ENCODE measurements at regions not wholly inside any gene's neighbourhood (a gene's known extent, or its start where the extent isn't known, plus 50 kb on each side); places are given as distances from the start of the nearest gene placed in this dataset.

GRCh38 chr14:31963587-31963986 lies 113.5 kb upstream of the ARHGAP5 start:
- Histone ChIP-seq H3K27me3 (ENCODE audit: control insufficient read depth in 3 of 3, insufficient read depth in 3 of 3, low read length in 3 of 3) (no peaks in the 10 kb centered on the region), H3K4me3 (ENCODE audit: low read length in 3 of 3) (no peak overlapping the region), H3K36me3 (ENCODE audit: control insufficient read depth in 3 of 3, insufficient read depth in 3 of 3, low read length in 3 of 3) (no peaks in the 10 kb centered on the region), H3K9ac (ENCODE audit: low read depth in 1 of 3, low read length in 3 of 3) (no peak overlapping the region), H3K9me3 (ENCODE audit: control insufficient read depth in 3 of 3, low read length in 3 of 3) (no peaks in the 10 kb centered on the region), H3K27ac (ENCODE audit: low read depth, low read length) (no peak overlapping the region), H3K4me1 (ENCODE audit: control insufficient read depth in 3 of 3, insufficient read depth in 3 of 3, low read length in 3 of 3) (peaks cover 9 to 18% (median 17%) of the 10 kb centered on the region in 3 donors)

DNA sequence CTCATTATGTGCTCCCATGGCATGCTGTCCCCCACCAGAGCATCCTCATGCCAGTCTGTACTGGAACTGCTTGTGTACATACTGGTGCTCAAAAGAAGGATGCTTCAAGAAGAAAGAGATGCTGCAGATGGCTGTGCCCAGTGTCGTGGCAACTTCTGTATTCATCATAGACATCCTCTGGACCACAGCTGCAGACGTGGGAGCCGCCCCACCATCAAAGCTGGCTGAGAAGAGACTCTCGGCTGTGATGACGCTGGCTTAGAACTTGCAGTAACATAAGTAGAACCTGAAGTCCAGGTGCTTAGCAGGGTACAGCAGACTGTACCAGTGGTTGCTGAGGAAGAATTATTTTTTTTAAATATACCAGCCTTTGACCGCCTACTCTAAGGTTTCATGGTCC lies 112.6 kb upstream of the ARHGAP5 start:
- H3K9me3 ChIP-seq (ENCODE audit: control insufficient read depth in 3 of 3, low read length in 3 of 3), result no peaks in the 10 kb centered on the region
- H3K27ac ChIP-seq (ENCODE audit: low read depth, low read length), result no peak overlapping the region
- no peaks in the 10 kb centered on the region for H3K36me3 ChIP-seq (ENCODE audit: control insufficient read depth in 3 of 3, insufficient read depth in 3 of 3, low read length in 3 of 3)
- H3K4me3 ChIP-seq (ENCODE audit: low read length in 3 of 3), result no peak overlapping the region
- peaks cover 9 to 26% (median 21%) of the 10 kb centered on the region in 3 donors for H3K4me1 ChIP-seq (ENCODE audit: control insufficient read depth in 3 of 3, insufficient read depth in 3 of 3, low read length in 3 of 3)
- H3K27me3 ChIP-seq (ENCODE audit: control insufficient read depth in 3 of 3, insufficient read depth in 3 of 3, low read length in 3 of 3), result no peaks in the 10 kb centered on the region
- H3K9ac ChIP-seq (ENCODE audit: low read depth in 1 of 3, low read length in 3 of 3), result no peak overlapping the region

DNA sequence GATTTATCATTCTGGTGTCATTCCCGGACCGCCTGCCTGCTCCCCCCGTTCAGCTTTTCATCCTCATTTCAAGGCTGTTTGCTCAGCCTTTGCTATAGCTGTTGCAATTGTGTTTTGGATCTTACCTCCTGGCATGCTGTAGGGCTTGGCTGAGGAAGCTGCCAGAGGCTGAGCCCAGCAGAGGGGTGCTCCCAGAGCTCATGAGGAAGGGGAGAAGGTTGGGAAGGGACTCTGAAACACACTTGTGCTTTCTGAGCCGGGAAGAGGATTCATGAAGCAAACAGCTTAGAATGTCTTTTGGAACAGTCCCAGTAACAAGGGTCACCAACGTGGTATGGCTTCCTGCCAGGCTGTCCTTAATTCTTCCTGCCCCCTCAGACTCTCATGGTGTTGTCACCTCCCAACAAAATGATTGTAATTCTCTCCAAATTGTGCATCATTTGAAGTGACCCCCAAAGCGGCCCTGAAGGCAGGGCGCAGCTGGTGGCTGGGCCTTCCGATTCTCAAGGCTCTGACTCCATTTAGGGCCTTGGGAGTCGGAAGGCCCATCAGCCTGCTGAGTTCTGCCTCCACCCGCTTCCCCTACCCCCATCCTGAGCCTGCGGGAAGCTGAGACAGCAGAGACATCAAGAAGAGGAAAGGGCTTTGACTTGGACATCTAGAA lies 111.9 kb upstream of the ARHGAP5 start:
- H3K36me3 ChIP-seq (ENCODE audit: control insufficient read depth in 3 of 3, insufficient read depth in 3 of 3, low read length in 3 of 3), result no peaks in the 10 kb centered on the region
- H3K9ac ChIP-seq (ENCODE audit: low read depth in 1 of 3, low read length in 3 of 3), result no peak overlapping the region
- no peak overlapping the region for H3K27ac ChIP-seq (ENCODE audit: low read depth, low read length)

GRCh38 chr14:31965735-31966598 lies 111.1 kb upstream of the ARHGAP5 start:
- H3K27ac ChIP-seq (ENCODE audit: low read depth, low read length), result no peak overlapping the region
- H3K4me1 ChIP-seq (ENCODE audit: control insufficient read depth in 3 of 3, insufficient read depth in 3 of 3, low read length in 3 of 3), result peaks cover 9 to 26% (median 21%) of the 10 kb centered on the region in 3 donors
- H3K27me3 ChIP-seq (ENCODE audit: control insufficient read depth in 3 of 3, insufficient read depth in 3 of 3, low read length in 3 of 3), result no peaks in the 10 kb centered on the region

More for the DNA sequence above, 111.9 kb upstream of the ARHGAP5 start:
- no peaks in the 10 kb centered on the region for H3K27me3 ChIP-seq (ENCODE audit: control insufficient read depth in 3 of 3, insufficient read depth in 3 of 3, low read length in 3 of 3)
- no peak overlapping the region for H3K4me3 ChIP-seq (ENCODE audit: low read length in 3 of 3)
- peaks cover 9 to 26% (median 21%) of the 10 kb centered on the region in 3 donors for H3K4me1 ChIP-seq (ENCODE audit: control insufficient read depth in 3 of 3, insufficient read depth in 3 of 3, low read length in 3 of 3)
- H3K9me3 ChIP-seq (ENCODE audit: control insufficient read depth in 3 of 3, low read length in 3 of 3), result no peaks in the 10 kb centered on the region

DNA sequence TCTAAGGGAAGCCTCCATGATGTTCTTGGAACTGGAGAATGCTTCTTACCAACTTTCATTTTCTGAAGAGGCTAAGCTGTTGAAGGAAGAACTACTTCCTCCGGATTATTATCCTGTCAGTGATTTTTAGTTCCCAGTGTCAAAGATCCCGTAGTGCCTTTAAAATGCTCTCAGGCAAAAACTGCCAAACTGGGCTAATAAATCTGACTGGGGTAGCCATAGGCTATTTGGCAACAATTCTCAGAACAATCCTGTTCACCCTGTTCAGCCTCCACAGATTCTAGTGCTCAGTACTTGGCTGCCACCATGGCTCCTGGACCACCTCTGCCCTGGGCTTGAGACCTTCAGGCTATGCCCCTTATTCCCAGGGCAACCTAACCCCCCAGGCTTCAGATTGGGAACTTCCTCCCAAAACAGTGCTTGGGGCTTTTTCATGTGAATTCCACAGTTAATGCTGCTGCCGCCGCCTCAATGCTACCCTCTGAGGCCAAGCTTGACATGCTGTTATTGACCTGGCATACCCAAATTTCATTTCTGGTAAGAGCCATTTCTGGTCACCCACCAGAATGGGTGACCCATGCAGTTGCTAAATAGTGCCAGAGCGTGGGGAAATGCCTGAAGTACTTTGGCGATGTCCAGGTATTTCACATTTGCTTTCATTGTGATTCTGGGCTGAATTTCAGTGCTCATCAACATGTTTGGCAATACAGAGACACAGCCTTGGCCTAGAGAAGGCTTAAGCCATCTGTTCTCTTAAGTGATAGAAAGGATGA lies 110.0 kb upstream of the ARHGAP5 start:
- H3K4me1 ChIP-seq (ENCODE audit: control insufficient read depth in 3 of 3, insufficient read depth in 3 of 3, low read length in 3 of 3), result peaks cover 9 to 26% (median 21%) of the 10 kb centered on the region in 3 donors
- no peak overlapping the region for H3K9ac ChIP-seq (ENCODE audit: low read depth in 1 of 3, low read length in 3 of 3)
- H3K9me3 ChIP-seq (ENCODE audit: control insufficient read depth in 3 of 3, low read length in 3 of 3), result peaks cover 0 to 4% (median 3%) of the 10 kb centered on the region in 3 donors
- H3K27ac ChIP-seq (ENCODE audit: low read depth, low read length), result no peak overlapping the region
- no peak overlapping the region for H3K4me3 ChIP-seq (ENCODE audit: low read length in 3 of 3)
- H3K36me3 ChIP-seq (ENCODE audit: control insufficient read depth in 3 of 3, insufficient read depth in 3 of 3, low read length in 3 of 3), result no peaks in the 10 kb centered on the region
- no peaks in the 10 kb centered on the region for H3K27me3 ChIP-seq (ENCODE audit: control insufficient read depth in 3 of 3, insufficient read depth in 3 of 3, low read length in 3 of 3)

More at GRCh38 chr14:31965735-31966598, 111.1 kb upstream of the ARHGAP5 start:
- Histone ChIP-seq H3K9me3 (ENCODE audit: control insufficient read depth in 3 of 3, low read length in 3 of 3) (peaks cover 0 to 4% (median 3%) of the 10 kb centered on the region in 3 donors), H3K9ac (ENCODE audit: low read depth in 1 of 3, low read length in 3 of 3) (no peak overlapping the region), H3K36me3 (ENCODE audit: control insufficient read depth in 3 of 3, insufficient read depth in 3 of 3, low read length in 3 of 3) (no peaks in the 10 kb centered on the region), H3K4me3 (ENCODE audit: low read length in 3 of 3) (no peak overlapping the region)

- peaks cover 9 to 26% (median 21%) of the 10 kb centered on the region in 3 donors for H3K4me1 ChIP-seq (ENCODE audit: control insufficient read depth in 3 of 3, insufficient read depth in 3 of 3, low read length in 3 of 3)
- no peak overlapping the region for H3K4me3 ChIP-seq (ENCODE audit: low read length in 3 of 3)
- no peak overlapping the region for H3K27ac ChIP-seq (ENCODE audit: low read depth, low read length)
These were observed 109.5 kb upstream of the ARHGAP5 start for GRCh38 chr14:31967669-31967975.

GRCh38 chr14:31968107-31968810 lies 108.8 kb upstream of the ARHGAP5 start:
- Histone ChIP-seq H3K4me1 (ENCODE audit: control insufficient read depth in 3 of 3, insufficient read depth in 3 of 3, low read length in 3 of 3) (peaks cover 9 to 26% (median 21%) of the 10 kb centered on the region in 3 donors), H3K9ac (ENCODE audit: low read depth in 1 of 3, low read length in 3 of 3) (no peak overlapping the region), H3K27me3 (ENCODE audit: control insufficient read depth in 3 of 3, insufficient read depth in 3 of 3, low read length in 3 of 3) (no peaks in the 10 kb centered on the region), H3K36me3 (ENCODE audit: control insufficient read depth in 3 of 3, insufficient read depth in 3 of 3, low read length in 3 of 3) (no peaks in the 10 kb centered on the region), H3K27ac (ENCODE audit: low read depth, low read length) (no peak overlapping the region), H3K9me3 (ENCODE audit: control insufficient read depth in 3 of 3, low read length in 3 of 3) (peaks cover 0 to 7% (median 3%) of the 10 kb centered on the region in 3 donors), H3K4me3 (ENCODE audit: low read length in 3 of 3) (no peak overlapping the region)

More at GRCh38 chr14:31967669-31967975, 109.5 kb upstream of the ARHGAP5 start:
- H3K36me3 ChIP-seq (ENCODE audit: control insufficient read depth in 3 of 3, insufficient read depth in 3 of 3, low read length in 3 of 3), result no peaks in the 10 kb centered on the region
- no peaks in the 10 kb centered on the region for H3K27me3 ChIP-seq (ENCODE audit: control insufficient read depth in 3 of 3, insufficient read depth in 3 of 3, low read length in 3 of 3)
- no peak overlapping the region for H3K9ac ChIP-seq (ENCODE audit: low read depth in 1 of 3, low read length in 3 of 3)
- H3K9me3 ChIP-seq (ENCODE audit: control insufficient read depth in 3 of 3, low read length in 3 of 3), result peaks cover 0 to 4% (median 3%) of the 10 kb centered on the region in 3 donors

- Histone ChIP-seq H3K9me3 (ENCODE audit: control insufficient read depth in 3 of 3, low read length in 3 of 3) (peaks cover 3 to 9% (median 7%) of the 10 kb centered on the region in 3 donors), H3K4me3 (ENCODE audit: low read length in 3 of 3) (no peak overlapping the region), H3K27me3 (ENCODE audit: control insufficient read depth in 3 of 3, insufficient read depth in 3 of 3, low read length in 3 of 3) (no peaks in the 10 kb centered on the region), H3K4me1 (ENCODE audit: control insufficient read depth in 3 of 3, insufficient read depth in 3 of 3, low read length in 3 of 3) (peaks cover 9 to 26% (median 21%) of the 10 kb centered on the region in 3 donors), H3K27ac (ENCODE audit: low read depth, low read length) (no peak overlapping the region), H3K36me3 (ENCODE audit: control insufficient read depth in 3 of 3, insufficient read depth in 3 of 3, low read length in 3 of 3) (no peaks in the 10 kb centered on the region), H3K9ac (ENCODE audit: low read depth in 1 of 3, low read length in 3 of 3) (no peak overlapping the region)
These were observed 108.0 kb upstream of the ARHGAP5 start for GRCh38 chr14:31968956-31969698.

DNA sequence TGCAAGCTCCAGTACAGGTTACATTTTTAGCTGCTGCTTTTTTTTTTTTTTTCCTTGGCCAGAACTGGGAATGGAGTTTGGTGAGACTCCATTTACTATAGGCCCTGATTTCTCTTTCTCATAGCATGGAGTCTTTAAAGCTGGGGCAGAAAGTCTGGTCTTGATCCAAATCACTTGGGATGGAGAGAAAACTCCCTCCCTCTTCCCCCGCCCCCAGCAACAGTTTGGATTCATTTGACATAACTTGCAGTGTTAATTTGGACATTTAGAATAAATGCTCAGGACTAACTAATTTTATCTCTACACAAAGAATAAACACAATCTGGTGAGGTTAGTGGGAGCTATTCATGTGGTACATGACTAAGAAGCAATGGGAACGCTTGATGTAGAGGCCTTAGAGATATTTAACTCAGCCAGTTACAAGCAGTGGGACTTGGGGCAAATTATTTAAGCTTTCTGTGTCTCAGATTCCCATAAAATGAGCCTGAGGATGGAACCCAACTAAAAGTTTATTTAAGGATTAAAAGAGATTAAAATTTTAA lies 107.3 kb upstream of the ARHGAP5 start:
- Histone ChIP-seq H3K4me3 (ENCODE audit: low read length in 3 of 3) (no peak overlapping the region), H3K27ac (ENCODE audit: low read depth, low read length) (no peak overlapping the region), H3K36me3 (ENCODE audit: control insufficient read depth in 3 of 3, insufficient read depth in 3 of 3, low read length in 3 of 3) (no peaks in the 10 kb centered on the region), H3K4me1 (ENCODE audit: control insufficient read depth in 3 of 3, insufficient read depth in 3 of 3, low read length in 3 of 3) (peaks cover 9 to 26% (median 21%) of the 10 kb centered on the region in 3 donors), H3K9me3 (ENCODE audit: control insufficient read depth in 3 of 3, low read length in 3 of 3) (peaks cover 7 to 13% (median 8%) of the 10 kb centered on the region in 3 donors), H3K27me3 (ENCODE audit: control insufficient read depth in 3 of 3, insufficient read depth in 3 of 3, low read length in 3 of 3) (no peaks in the 10 kb centered on the region), H3K9ac (ENCODE audit: low read depth in 1 of 3, low read length in 3 of 3) (no peak overlapping the region)

Measured in skeletal muscle tissue (tissue), 3 donors.